ENCODE measurements at regions not wholly inside any gene's neighbourhood (a gene's known extent, or its start where the extent isn't known, plus 50 kb on each side); places are given as distances from the start of the nearest gene placed in this dataset.

DNA sequence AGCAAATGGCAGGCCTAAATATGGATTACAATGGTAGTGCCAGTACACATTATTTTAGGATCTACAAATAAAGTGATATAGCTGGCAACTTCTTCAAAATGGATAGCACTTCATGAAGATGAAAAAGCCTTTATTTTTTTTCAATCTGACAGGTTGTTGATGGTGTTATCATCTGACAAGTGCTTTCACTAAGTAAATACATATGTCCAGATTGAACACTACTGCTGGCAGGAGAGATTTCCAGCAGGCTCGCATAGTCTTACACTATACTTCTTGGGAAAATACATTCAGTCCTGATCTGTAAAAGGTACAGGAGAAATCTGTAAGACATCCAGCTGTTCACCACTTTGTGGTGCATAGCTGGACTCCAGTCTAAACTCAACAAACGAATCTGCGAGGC, 50.9 kb upstream of the ALCAM start:
- TF ChIP-seq CTCF (IDR thresholded peaks at IDR 0.05), result no peak
- Histone ChIP-seq H3K9me3 (peaks cover 0 to 2% of the 10 kb centered on the region in 2 donors), H3K4me1 (no peaks in the 10 kb centered on the region), H3K36me3 (no peaks in the 10 kb centered on the region), H3K27ac (no peak overlapping the region), H3K4me3 (no peak overlapping the region), H3K27me3 (no peaks in the 10 kb centered on the region)
- no peak for DNase-seq
- intact Hi-C loops (cut with DNase I), result no loop called here
- no peak for ATAC-seq

DNA sequence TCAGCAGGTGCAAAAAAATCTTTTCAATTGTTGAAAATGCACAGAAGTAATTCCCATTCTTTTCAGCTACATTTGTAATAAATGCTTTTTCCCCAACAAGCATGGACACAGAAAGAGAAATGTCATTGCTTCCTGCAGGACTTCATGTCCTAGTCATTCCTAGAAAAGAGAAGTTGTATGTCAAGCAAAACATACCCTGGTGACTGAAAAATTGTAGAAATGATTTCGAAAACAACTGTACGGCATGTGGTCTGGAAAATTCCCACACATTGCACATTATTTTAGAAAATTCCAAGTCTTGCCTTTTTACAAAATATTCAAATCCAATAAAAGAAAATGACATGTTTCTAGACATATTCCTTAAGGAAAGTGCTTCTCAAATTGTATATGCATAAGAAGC, 50.4 kb upstream of the ALCAM start:
- DNase-seq (no peak), ATAC-seq (no peak)
- H3K4me1 ChIP-seq, result no peaks in the 10 kb centered on the region
- no peaks in the 10 kb centered on the region for H3K36me3 ChIP-seq
- no peak overlapping the region for H3K27ac ChIP-seq
- H3K9me3 ChIP-seq, result no peaks in the 10 kb centered on the region
- TF ChIP-seq CTCF (IDR thresholded peaks at IDR 0.05), result no peak
- intact Hi-C loops (cut with DNase I), result no loop called here
- H3K4me3 ChIP-seq, result no peak overlapping the region
- no peaks in the 10 kb centered on the region for H3K27me3 ChIP-seq

Small RNA genes in the stretch of these regions (microRNA-seq; reads per million reads assigned to microRNA genes)
- 0 reads per million in 2 donors for gene MIR548AB

Measured in left lung (tissue), 4 donors.